GM12878 (cell line): ENCODE measurements at regions not wholly inside any gene's neighbourhood (a gene's known extent, or its start where the extent isn't known, plus 50 kb on each side); places are given as distances from the start of the nearest gene placed in this dataset.

Experiments
- ATF2 ChIP-seq: IDR thresholded peaks from 2 replicates; pipeline ENCODE4 v1.6.1; 2012; ENCODE audit warnings: low read length, inconsistent platforms
- BCL11A ChIP-seq: IDR thresholded peaks from 2 replicates; pipeline ENCODE4 v1.6.1; 2011; ENCODE audit warnings: low read depth, low read length
- CHD2 ChIP-seq: IDR thresholded peaks from 2 replicates; pipeline ENCODE4 v1.6.1; 2011; ENCODE audit warnings: low read depth, low read length, improper control_type of control experiment, borderline replicate concordance
- GABPA ChIP-seq: IDR thresholded peaks from 2 replicates; pipeline ENCODE4 v1.6.1; 2014; ENCODE audit warnings: antibody characterized with exemption, low read depth, mild to moderate bottlenecking, inconsistent platforms
- GATAD2B ChIP-seq: fragments of 450-650 bp; conservative IDR thresholded peaks from 2 replicates; pipeline ENCODE4 v1.6.1; 2017; ENCODE audit warnings: low read depth, mild to moderate bottlenecking, moderate library complexity
- MYC ChIP-seq: IDR thresholded peaks from 2 replicates; pipeline ENCODE4 v1.6.1; 2011; ENCODE audit warnings: mild to moderate bottlenecking, low read length, moderate library complexity, inconsistent platforms; ENCODE audit not compliant: insufficient read depth, insufficient replicate concordance, insufficient read length, severe bottlenecking
- PML ChIP-seq: IDR thresholded peaks from 2 replicates; pipeline ENCODE4 v1.6.1; 2012; ENCODE audit warnings: low read length, inconsistent platforms
- POLR2AphosphoS5 ChIP-seq: IDR thresholded peaks from 2 replicates; pipeline ENCODE4 v1.6.1; 2011; ENCODE audit warnings: mild to moderate bottlenecking, low read length, inconsistent platforms
- POU2F2 ChIP-seq: IDR thresholded peaks from 3 replicates; pipeline ENCODE4 v1.6.1; 2011; ENCODE audit warnings: low read depth, mild to moderate bottlenecking, low read length, borderline replicate concordance
- REST ChIP-seq: IDR thresholded peaks from 2 replicates; pipeline ENCODE4 v1.6.1; 2012; ENCODE audit warnings: mild to moderate bottlenecking, low read depth, low read length
- STAT1 ChIP-seq: fragments of 450-650 bp; conservative IDR thresholded peaks from 2 replicates; pipeline ENCODE4 v1.6.1; 2014; ENCODE audit warnings: antibody characterized with exemption, mild to moderate bottlenecking
- TCF3 ChIP-seq: IDR thresholded peaks from 2 replicates; pipeline ENCODE4 v1.6.1; 2012; ENCODE audit warnings: low read depth, mild to moderate bottlenecking, low read length, borderline replicate concordance; ENCODE audit not compliant: insufficient read depth
- ZBTB4 ChIP-seq: fragments of 450-650 bp; formaldehyde crosslinking; IDR thresholded peaks from 2 replicates; pipeline ENCODE4 v1.4.0; 2022; ENCODE audit warnings: mild to moderate bottlenecking, moderate library complexity
- ZNF207 ChIP-seq: fragments of 450-650 bp; IDR thresholded peaks from 2 replicates; pipeline ENCODE4 v1.6.1; 2014; ENCODE audit warnings: antibody characterized with exemption, mild to moderate bottlenecking, borderline replicate concordance
- TF ChIP-seq, protein P1 (sequence below): IDR thresholded peaks from 2 replicates; pipeline ENCODE4 v1.6.1; 2011; ENCODE audit warnings: borderline replicate concordance, low read depth, mild to moderate bottlenecking, moderate library complexity, low read length; ENCODE audit not compliant: insufficient read depth, poor library complexity, severe bottlenecking
- TF ChIP-seq, protein P2 (sequence below): IDR thresholded peaks from 2 replicates; pipeline ENCODE4 v1.6.1; 2011; ENCODE audit warnings: borderline replicate concordance, low read depth, mild to moderate bottlenecking, moderate library complexity, mixed read lengths, low read length; ENCODE audit not compliant: insufficient read depth; ENCODE audit errors: extremely low read length
- TF ChIP-seq, protein P3 (sequence below): IDR thresholded peaks from 2 replicates; pipeline ENCODE4 v1.6.1; 2011; ENCODE audit warnings: low read depth, mild to moderate bottlenecking, low read length, moderate library complexity, borderline replicate concordance; ENCODE audit errors: extremely low read depth

DNA sequence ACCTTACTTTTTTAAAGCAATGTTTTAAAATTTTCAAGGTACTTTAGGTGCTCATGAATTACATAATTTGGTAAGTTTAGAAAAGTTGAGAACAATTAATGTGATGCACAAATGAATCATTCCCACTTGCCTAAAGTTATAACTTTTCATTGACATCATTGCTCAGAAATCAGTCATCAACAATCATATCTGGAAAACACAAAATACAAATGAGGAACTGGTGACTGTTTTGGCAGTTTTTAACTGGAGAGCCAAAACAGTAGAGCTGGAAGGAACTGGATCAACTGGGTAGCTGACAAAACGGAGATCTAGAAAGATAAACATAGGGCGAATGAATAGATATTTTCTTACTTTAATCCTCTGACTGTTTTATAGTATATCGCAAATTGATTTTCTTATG lies 767.1 kb downstream of the IGSF11 start (continued):
- TF ChIP-seq ZBTB4 (CRISPR knock-in tag) (no peak), MYC (no peak), TCF3 (no peak), ZNF207 (no peak), STAT1 (no peak), POLR2AphosphoS5 (no peak), GABPA (peak; percentile 63; the same call in 1 of the 2 replicates), POU2F2 (no peak), BCL11A (peak; percentile 83), CHD2 (no peak), REST (no peak), PML (peak; percentile 71; the same call in 1 of the 2 replicates), GATAD2B (no peak), ATF2 (peak; percentile 93)
- TF ChIP-seq, protein P1, sequence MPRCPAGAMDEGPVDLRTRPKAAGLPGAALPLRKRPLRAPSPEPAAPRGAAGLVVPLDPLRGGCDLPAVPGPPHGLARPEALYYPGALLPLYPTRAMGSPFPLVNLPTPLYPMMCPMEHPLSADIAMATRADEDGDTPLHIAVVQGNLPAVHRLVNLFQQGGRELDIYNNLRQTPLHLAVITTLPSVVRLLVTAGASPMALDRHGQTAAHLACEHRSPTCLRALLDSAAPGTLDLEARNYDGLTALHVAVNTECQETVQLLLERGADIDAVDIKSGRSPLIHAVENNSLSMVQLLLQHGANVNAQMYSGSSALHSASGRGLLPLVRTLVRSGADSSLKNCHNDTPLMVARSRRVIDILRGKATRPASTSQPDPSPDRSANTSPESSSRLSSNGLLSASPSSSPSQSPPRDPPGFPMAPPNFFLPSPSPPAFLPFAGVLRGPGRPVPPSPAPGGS = peak; percentile 69
- TF ChIP-seq, protein P2, sequence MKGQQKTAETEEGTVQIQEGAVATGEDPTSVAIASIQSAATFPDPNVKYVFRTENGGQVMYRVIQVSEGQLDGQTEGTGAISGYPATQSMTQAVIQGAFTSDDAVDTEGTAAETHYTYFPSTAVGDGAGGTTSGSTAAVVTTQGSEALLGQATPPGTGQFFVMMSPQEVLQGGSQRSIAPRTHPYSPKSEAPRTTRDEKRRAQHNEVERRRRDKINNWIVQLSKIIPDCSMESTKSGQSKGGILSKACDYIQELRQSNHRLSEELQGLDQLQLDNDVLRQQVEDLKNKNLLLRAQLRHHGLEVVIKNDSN = no peak
- TF ChIP-seq, protein P3, sequence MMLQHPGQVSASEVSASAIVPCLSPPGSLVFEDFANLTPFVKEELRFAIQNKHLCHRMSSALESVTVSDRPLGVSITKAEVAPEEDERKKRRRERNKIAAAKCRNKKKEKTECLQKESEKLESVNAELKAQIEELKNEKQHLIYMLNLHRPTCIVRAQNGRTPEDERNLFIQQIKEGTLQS = no peak
